Esophagus muscularis mucosa (tissue), 3 donors: ENCODE measurements at regions not wholly inside any gene's neighbourhood (a gene's known extent, or its start where the extent isn't known, plus 50 kb on each side); places are given as distances from the start of the nearest gene placed in this dataset.
"Not testable (repeated sequence)": the region's sequence is repeated elsewhere in the genome, so short reads cannot be mapped to it uniquely, and the experiment has no call there.

Experiments
- CTCF ChIP-seq, 3 experiments: fragments of 200-600 bp in 2 of 3; fragments of 450-650 bp in 1 of 3; sonication (generic) in 2 of 3; IDR thresholded peaks; one replicate each; pipeline ENCODE4 v1.5.1; 2017 to 2019; ENCODE audit warnings: antibody characterized with exemption in 3 of 3, mild to moderate bottlenecking in 2 of 3, moderate library complexity in 1 of 3
- POLR2A ChIP-seq: fragments of 450-650 bp; IDR thresholded peaks from one replicate; pipeline ENCODE4 v1.6.1; 2017; ENCODE audit warnings: antibody characterized with exemption, moderate library complexity, mild to moderate bottlenecking, low read depth
- POLR2AphosphoS5 ChIP-seq, 2 donors: sonication (generic); formaldehyde crosslinking; IDR thresholded peaks; one replicate each; pipeline ENCODE4 v1.6.1; 2017; ENCODE audit warnings: antibody characterized with exemption in 2 of 2

GRCh38 chr19:20271927-20272626, 105.1 kb downstream of the ZNF486 start:
- not testable (repeated sequence) for TF ChIP-seq POLR2A; POLR2AphosphoS5 (IDR thresholded peaks at IDR 0.05); CTCF (IDR thresholded peaks at IDR 0.05)
